Spinal cord (tissue), 9 donors: ENCODE measurements at regions not wholly inside any gene's neighbourhood (a gene's known extent, or its start where the extent isn't known, plus 50 kb on each side); places are given as distances from the start of the nearest gene placed in this dataset.
"Not testable (repeated sequence)": the region's sequence is repeated elsewhere in the genome, so short reads cannot be mapped to it uniquely, and the experiment has no call there.

Source experiments
- DNase-seq, 6 donors: peaks; one replicate each; pipeline versions ENCODE4 v3.0.0 to v3.0.0-alpha.2; 2013 to 2015; ENCODE audit warnings: low spot score in 6 of 6, low read depth in 4 of 6
- H3K27ac ChIP-seq: one replicate; pipeline ENCODE4 v1.5.1; 2013; ENCODE audit warnings: low read depth, low read length, control low read depth
- H3K27me3 ChIP-seq: one replicate; pipeline ENCODE4 v1.6.1; 2013; ENCODE audit warnings: low read length; ENCODE audit not compliant: control insufficient read depth, insufficient read depth
- H3K36me3 ChIP-seq: one replicate; pipeline ENCODE4 v1.6.1; 2013; ENCODE audit warnings: low read length; ENCODE audit not compliant: control insufficient read depth, insufficient read depth
- H3K4me1 ChIP-seq: one replicate; pipeline ENCODE4 v1.6.1; 2013; ENCODE audit warnings: low read length; ENCODE audit not compliant: control insufficient read depth, insufficient read depth
- H3K4me3 ChIP-seq: one replicate; pipeline ENCODE4 v1.5.1; 2013; ENCODE audit warnings: low read depth, low read length, control low read depth
- H3K9me3 ChIP-seq: one replicate; pipeline ENCODE4 v1.6.1; 2013; ENCODE audit warnings: low read length; ENCODE audit not compliant: control insufficient read depth, insufficient read depth
- WGBS: methylation state at CpG from one replicate; pipeline ENCODE4 v1.1.5; 2013; ENCODE audit warnings: missing lambda C conversion rate; ENCODE audit not compliant: insufficient coverage; 5-methylcytosine and 5-hydroxymethylcytosine counted together
- donor health status: healthy.

- H3K4me3 ChIP-seq, result peak overlapping the region; percentile 21
- not testable (repeated sequence) for H3K4me1 ChIP-seq, H3K27ac ChIP-seq, H3K36me3 ChIP-seq, H3K27me3 ChIP-seq, H3K9me3 ChIP-seq
- DNase-seq, result peak in 1 of 6 donors; percentile 0
- WGBS, result no CpG with 5 or more reads among the region's 41 CpGs
Observed at GRCh38 chr15:30195355-30196008, 60.6 kb downstream of the GOLGA8T start.

GRCh38 chr15:30196009-30196375, 61.1 kb downstream of the GOLGA8T start:
- H3K36me3 ChIP-seq, H3K27me3 ChIP-seq, H3K4me1 ChIP-seq, H3K27ac ChIP-seq, H3K9me3 ChIP-seq: not testable (repeated sequence)
- H3K4me3 ChIP-seq, result peak overlapping the region; percentile 21
- peak in 2 of 6 donors; percentile 1 to 30 for DNase-seq
- WGBS, result no CpG with 5 or more reads among the region's 32 CpGs

GRCh38 chr15:30196769-30197168, 61.9 kb downstream of the GOLGA8T start:
- H3K4me1 ChIP-seq, H3K27me3 ChIP-seq, H3K27ac ChIP-seq, H3K36me3 ChIP-seq, H3K4me3 ChIP-seq, DNase-seq, H3K9me3 ChIP-seq: not testable (repeated sequence)
- 52% methylated on average over 5 of the region's 12 CpGs for WGBS

GRCh38 chr15:30201517-30201916, 66.7 kb downstream of the GOLGA8T start:
- WGBS, result no CpG with 5 or more reads among the region's 4 CpGs
- H3K27ac ChIP-seq, DNase-seq, H3K4me1 ChIP-seq, H3K9me3 ChIP-seq, H3K36me3 ChIP-seq, H3K27me3 ChIP-seq, H3K4me3 ChIP-seq: not testable (repeated sequence)

- DNase-seq, H3K9me3 ChIP-seq, H3K4me3 ChIP-seq, H3K27ac ChIP-seq, H3K4me1 ChIP-seq, H3K36me3 ChIP-seq, H3K27me3 ChIP-seq: not testable (repeated sequence)
- WGBS, result no CpG with 5 or more reads among the region's 5 CpGs
Observed at GRCh38 chr15:30213733-30214132, 78.9 kb downstream of the GOLGA8T start.

GRCh38 chr15:30221803-30222202, 87.0 kb downstream of the GOLGA8T start:
- not testable (repeated sequence) for H3K4me1 ChIP-seq, H3K4me3 ChIP-seq, H3K27ac ChIP-seq, H3K36me3 ChIP-seq, DNase-seq, H3K27me3 ChIP-seq, H3K9me3 ChIP-seq
- WGBS, result no CpG with 5 or more reads among the region's 4 CpGs

GRCh38 chr15:30222798-30223591, 88.1 kb downstream of the GOLGA8T start:
- H3K9me3 ChIP-seq, H3K4me3 ChIP-seq, DNase-seq, H3K27me3 ChIP-seq, H3K4me1 ChIP-seq, H3K27ac ChIP-seq, H3K36me3 ChIP-seq: not testable (repeated sequence)
- WGBS, result no CpG with 5 or more reads among the region's 91 CpGs

GRCh38 chr15:30225233-30225891, 90.5 kb downstream of the GOLGA8T start:
- 0% methylated on average over 5 of the region's 77 CpGs for WGBS
- H3K4me1 ChIP-seq, H3K27me3 ChIP-seq, H3K36me3 ChIP-seq, H3K9me3 ChIP-seq, DNase-seq, H3K4me3 ChIP-seq, H3K27ac ChIP-seq: not testable (repeated sequence)

- not testable (repeated sequence) for DNase-seq
- 100% methylated on average over 1 of the region's 23 CpGs for WGBS
Observed at GRCh38 chr15:30261432-30262141, 126.7 kb downstream of the GOLGA8T start.

More at GRCh38 chr15:30261432-30262141, 126.7 kb downstream of the GOLGA8T start:
- not testable (repeated sequence) for H3K4me3 ChIP-seq, H3K27me3 ChIP-seq, H3K27ac ChIP-seq, H3K9me3 ChIP-seq, H3K4me1 ChIP-seq, H3K36me3 ChIP-seq
